GM12878 (cell line): ENCODE measurements at regions not wholly inside any gene's neighbourhood (a gene's known extent, or its start where the extent isn't known, plus 50 kb on each side); places are given as distances from the start of the nearest gene placed in this dataset.

Experiments used
- IKZF2 ChIP-seq, 2 experiments: fragments of 450-650 bp; IDR thresholded peaks; 2 replicates each; pipeline ENCODE4 v1.6.1; 2017; ENCODE audit warnings: mild to moderate bottlenecking in 2 of 2, moderate library complexity in 2 of 2
- MLLT1 ChIP-seq: fragments of 450-650 bp; IDR thresholded peaks from 2 replicates; pipeline ENCODE4 v1.6.1; 2016; ENCODE audit warnings: mild to moderate bottlenecking
- PRDM15 ChIP-seq: fragments of 450-650 bp; formaldehyde crosslinking; IDR thresholded peaks from 2 replicates; pipeline ENCODE4 v1.4.0; 2020; ENCODE audit warnings: mild to moderate bottlenecking, moderate library complexity
- RCOR1 ChIP-seq: conservative IDR thresholded peaks from 2 replicates; pipeline ENCODE4 v1.6.1; 2012; ENCODE audit warnings: low read depth, low read length, improper control_type of control experiment
- TBL1XR1 ChIP-seq: IDR thresholded peaks from 2 replicates; pipeline ENCODE4 v1.6.1; 2012; ENCODE audit warnings: low read depth, low read length, improper control_type of control experiment
- ZNF207 ChIP-seq: fragments of 450-650 bp; IDR thresholded peaks from 2 replicates; pipeline ENCODE4 v1.6.1; 2014; ENCODE audit warnings: antibody characterized with exemption, mild to moderate bottlenecking, borderline replicate concordance
- TF ChIP-seq, protein P1 (sequence below): fragments of 450-650 bp; conservative IDR thresholded peaks from 2 replicates; pipeline ENCODE4 v1.6.1; 2017; ENCODE audit warnings: mild to moderate bottlenecking, moderate library complexity
- TF ChIP-seq, protein P2 (sequence below): IDR thresholded peaks from 2 replicates; pipeline ENCODE4 v1.6.1; 2011; ENCODE audit warnings: borderline replicate concordance, low read depth, mild to moderate bottlenecking, moderate library complexity, mixed read lengths, low read length; ENCODE audit not compliant: insufficient read depth; ENCODE audit errors: extremely low read length

GRCh38 chr12:91562476-91562875 is 379.9 kb upstream of the DCN start (continued):
- TF ChIP-seq, protein P1, sequence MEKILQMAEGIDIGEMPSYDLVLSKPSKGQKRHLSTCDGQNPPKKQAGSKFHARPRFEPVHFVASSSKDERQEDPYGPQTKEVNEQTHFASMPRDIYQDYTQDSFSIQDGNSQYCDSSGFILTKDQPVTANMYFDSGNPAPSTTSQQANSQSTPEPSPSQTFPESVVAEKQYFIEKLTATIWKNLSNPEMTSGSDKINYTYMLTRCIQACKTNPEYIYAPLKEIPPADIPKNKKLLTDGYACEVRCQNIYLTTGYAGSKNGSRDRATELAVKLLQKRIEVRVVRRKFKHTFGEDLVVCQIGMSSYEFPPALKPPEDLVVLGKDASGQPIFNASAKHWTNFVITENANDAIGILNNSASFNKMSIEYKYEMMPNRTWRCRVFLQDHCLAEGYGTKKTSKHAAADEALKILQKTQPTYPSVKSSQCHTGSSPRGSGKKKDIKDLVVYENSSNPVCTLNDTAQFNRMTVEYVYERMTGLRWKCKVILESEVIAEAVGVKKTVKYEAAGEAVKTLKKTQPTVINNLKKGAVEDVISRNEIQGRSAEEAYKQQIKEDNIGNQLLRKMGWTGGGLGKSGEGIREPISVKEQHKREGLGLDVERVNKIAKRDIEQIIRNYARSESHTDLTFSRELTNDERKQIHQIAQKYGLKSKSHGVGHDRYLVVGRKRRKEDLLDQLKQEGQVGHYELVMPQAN: no peak
- TF ChIP-seq ZNF207 (no peak), PRDM15 (no peak), IKZF2 (IDR thresholded peaks at IDR 0.05) (no peak), RCOR1 (no peak), TBL1XR1 (no peak), MLLT1 (no peak)
- TF ChIP-seq, protein P2, sequence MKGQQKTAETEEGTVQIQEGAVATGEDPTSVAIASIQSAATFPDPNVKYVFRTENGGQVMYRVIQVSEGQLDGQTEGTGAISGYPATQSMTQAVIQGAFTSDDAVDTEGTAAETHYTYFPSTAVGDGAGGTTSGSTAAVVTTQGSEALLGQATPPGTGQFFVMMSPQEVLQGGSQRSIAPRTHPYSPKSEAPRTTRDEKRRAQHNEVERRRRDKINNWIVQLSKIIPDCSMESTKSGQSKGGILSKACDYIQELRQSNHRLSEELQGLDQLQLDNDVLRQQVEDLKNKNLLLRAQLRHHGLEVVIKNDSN: no peak
